Pancreas (tissue), 10 donors: ENCODE measurements at regions not wholly inside any gene's neighbourhood (a gene's known extent, or its start where the extent isn't known, plus 50 kb on each side); places are given as distances from the start of the nearest gene placed in this dataset.

Source experiments
- ATAC-seq, 4 donors: fragments of 200-7000 bp; cut with Tn5 transposase; one replicate each; pipeline versions ENCODE4 v1.8.0 to v1.9.1; 2020; ENCODE audit warnings: mild to moderate bottlenecking in 4 of 4, moderate library complexity in 4 of 4
- DNase-seq, 6 donors: peaks; one replicate each; pipeline ENCODE4 v3.0.0-alpha.2; 2020
- FAIRE-seq: peaks from 2 replicates; lab custom pipeline; 2012; peaks lifted over from hg19 to GRCh38; lab: Jason Lieb, UNC
- H3K27ac ChIP-seq, 4 donors: fragments of 200-600 bp; sonication (generic); 1 replicate in 3 of 4; 2 replicates in 1 of 4; pipeline versions ENCODE4 v1.5.0 to v1.8.0; 2020
- H3K27me3 ChIP-seq, 4 donors: fragments of 200-600 bp; one replicate each; pipeline ENCODE4 v1.8.0; 2021
- H3K36me3 ChIP-seq, 3 donors: fragments of 200-600 bp; sonication (generic) in 1 of 3; one replicate each; pipeline versions ENCODE4 v1.5.0 to v1.8.0; 2020 to 2021
- H3K4me1 ChIP-seq, 3 donors: fragments of 200-600 bp; one replicate each; pipeline ENCODE4 v1.8.0; 2021
- H3K4me3 ChIP-seq, 4 donors: fragments of 200-600 bp; sonication (generic) in 2 of 4; one replicate each; pipeline versions ENCODE4 v1.5.0 to v1.8.0; 2020 to 2021
- H3K9me3 ChIP-seq, 4 donors: fragments of 200-600 bp; one replicate each; pipeline ENCODE4 v1.8.0; 2021
- WGBS, 2 donors: extraction: QIAGEN DNeasy Blood & Tissue Kit; methylation state at CpG; one replicate each; pipeline ENCODE4 v1.1.7; 2013; 5-methylcytosine and 5-hydroxymethylcytosine counted together
- intact Hi-C, 3 donors: fragments of 100-400 bp; cut with DNase I; formaldehyde crosslinking; loops; one replicate each; pipeline versions ENCODE4 v1.11.1 to v1.14.2; 2022
- TF ChIP-seq, protein P1 (sequence below), 4 donors: fragments of 200-600 bp; sonication (generic) in 3 of 4; IDR thresholded peaks; one replicate each; pipeline versions ENCODE4 v1.5.0 to v1.8.0; 2021; ENCODE audit warnings: antibody characterized with exemption in 4 of 4
- donor health status: healthy with polysubstance abuse.
- donor health status: DM: no; HTN: no; CAD: no; lungs with moderate emphysema.
- donor health status: DM: no; HTN: no; CAD: no.
- donor health status: control.
- donor health status: control.
- donor health status: Bipolar disorder and iron deficiency.
- donor health status: DM: yes; HTN: yes; CAD: no.
- donor health status: DM: no; HTN: no; CAD: no.
- donor health status: DM: no; HTN: no; CAD: no.
- donor health status: DM: yes; HTN: yes; CAD: no.

DNA sequence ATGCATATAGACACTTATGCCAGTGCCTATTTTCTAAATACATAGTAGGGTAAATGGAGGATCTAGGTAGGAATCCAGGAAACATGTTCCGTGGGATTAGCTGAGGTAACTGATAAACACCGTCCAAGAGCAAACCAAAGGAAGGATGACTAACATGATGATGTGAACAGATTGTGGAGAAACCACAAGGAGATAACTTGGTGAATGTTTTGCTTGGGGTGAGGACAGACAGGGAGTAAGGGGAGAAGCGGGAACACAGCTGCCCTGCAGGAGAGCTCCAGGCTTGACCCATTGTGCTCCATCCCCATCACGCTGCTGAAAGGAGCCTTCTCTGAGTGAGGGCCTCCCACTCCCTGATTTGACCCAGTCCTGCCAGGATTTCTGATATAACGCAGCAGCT lies 87.0 kb upstream of the ZC3H11B start:
- intact Hi-C loops: no loop called here
- TF ChIP-seq, protein P1, sequence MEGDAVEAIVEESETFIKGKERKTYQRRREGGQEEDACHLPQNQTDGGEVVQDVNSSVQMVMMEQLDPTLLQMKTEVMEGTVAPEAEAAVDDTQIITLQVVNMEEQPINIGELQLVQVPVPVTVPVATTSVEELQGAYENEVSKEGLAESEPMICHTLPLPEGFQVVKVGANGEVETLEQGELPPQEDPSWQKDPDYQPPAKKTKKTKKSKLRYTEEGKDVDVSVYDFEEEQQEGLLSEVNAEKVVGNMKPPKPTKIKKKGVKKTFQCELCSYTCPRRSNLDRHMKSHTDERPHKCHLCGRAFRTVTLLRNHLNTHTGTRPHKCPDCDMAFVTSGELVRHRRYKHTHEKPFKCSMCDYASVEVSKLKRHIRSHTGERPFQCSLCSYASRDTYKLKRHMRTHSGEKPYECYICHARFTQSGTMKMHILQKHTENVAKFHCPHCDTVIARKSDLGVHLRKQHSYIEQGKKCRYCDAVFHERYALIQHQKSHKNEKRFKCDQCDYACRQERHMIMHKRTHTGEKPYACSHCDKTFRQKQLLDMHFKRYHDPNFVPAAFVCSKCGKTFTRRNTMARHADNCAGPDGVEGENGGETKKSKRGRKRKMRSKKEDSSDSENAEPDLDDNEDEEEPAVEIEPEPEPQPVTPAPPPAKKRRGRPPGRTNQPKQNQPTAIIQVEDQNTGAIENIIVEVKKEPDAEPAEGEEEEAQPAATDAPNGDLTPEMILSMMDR (IDR thresholded peaks at IDR 0.05): no peak
- Histone ChIP-seq H3K4me1 (no peaks in the 10 kb centered on the region), H3K4me3 (no peak overlapping the region), H3K36me3 (no peaks in the 10 kb centered on the region), H3K27ac (no peak overlapping the region), H3K9me3 (no peaks in the 10 kb centered on the region), H3K27me3 (no peaks in the 10 kb centered on the region)
- ATAC-seq (peak in 1 of 4 donors; percentile 31), DNase-seq (no peak), FAIRE-seq (no peak)
- WGBS, 2 donors: 79 to 82% methylated on average over 5 of the region's 5 CpGs

DNA sequence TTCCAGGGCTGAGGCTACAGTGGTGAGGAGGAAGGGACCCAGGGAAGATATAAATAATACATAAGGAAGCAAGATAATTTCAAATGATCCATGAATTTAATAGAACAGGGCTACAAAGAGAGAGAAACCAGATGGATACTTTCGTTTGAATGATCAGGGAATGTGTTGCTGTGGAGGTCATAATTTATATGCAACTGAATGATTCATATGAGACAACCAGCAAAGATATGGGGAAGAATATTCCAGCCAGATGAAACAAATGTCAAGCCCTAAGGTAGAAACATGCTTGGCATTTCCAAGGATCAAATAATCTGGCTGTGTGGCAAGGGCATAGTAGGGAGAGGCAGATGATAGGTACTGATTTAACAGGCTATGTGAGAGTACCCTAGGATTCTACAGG lies 84.8 kb upstream of the ZC3H11B start:
- H3K4me1 ChIP-seq: no peaks in the 10 kb centered on the region
- FAIRE-seq: no peak
- 53 to 73% methylated on average over 1 of the region's 1 CpG for WGBS, 2 donors
- H3K27ac ChIP-seq: no peak overlapping the region
- DNase-seq: no peak
- TF ChIP-seq, protein P1 (IDR thresholded peaks at IDR 0.05): no peak
- H3K27me3 ChIP-seq: no peaks in the 10 kb centered on the region
- no peak overlapping the region for H3K4me3 ChIP-seq
- intact Hi-C loops: no loop called here
- ATAC-seq: no peak
- no peaks in the 10 kb centered on the region for H3K36me3 ChIP-seq
- no peaks in the 10 kb centered on the region for H3K9me3 ChIP-seq

DNA sequence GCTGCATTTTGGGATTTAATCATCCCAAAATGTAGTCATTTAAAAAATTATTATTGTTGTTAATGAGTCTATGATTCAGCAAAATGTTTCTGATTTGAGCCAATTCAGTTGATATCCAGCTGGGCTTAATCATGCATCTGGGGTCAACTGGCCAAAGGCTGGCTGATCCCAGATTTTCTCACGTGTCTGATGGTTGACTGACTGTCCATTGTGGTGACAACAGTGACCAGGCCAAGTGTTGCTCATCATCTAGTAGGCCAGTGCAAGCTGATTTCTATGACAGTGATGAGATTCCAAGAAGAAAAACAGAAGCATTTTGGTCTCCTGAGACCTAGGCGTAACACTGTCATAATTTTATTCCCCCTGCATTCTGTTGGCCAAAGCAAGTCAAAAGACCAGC lies 80.1 kb upstream of the ZC3H11B start:
- 61 to 63% methylated on average over 2 of the region's 2 CpGs for WGBS, 2 donors
- H3K4me3 ChIP-seq: no peak overlapping the region
- intact Hi-C loops: no loop called here
- no peaks in the 10 kb centered on the region for H3K4me1 ChIP-seq
- ATAC-seq (no peak), FAIRE-seq (no peak), DNase-seq (no peak)
- H3K27me3 ChIP-seq: no peaks in the 10 kb centered on the region
- H3K27ac ChIP-seq: no peak overlapping the region
- H3K9me3 ChIP-seq: no peaks in the 10 kb centered on the region
- TF ChIP-seq, protein P1 (IDR thresholded peaks at IDR 0.05): no peak
- no peaks in the 10 kb centered on the region for H3K36me3 ChIP-seq

DNA sequence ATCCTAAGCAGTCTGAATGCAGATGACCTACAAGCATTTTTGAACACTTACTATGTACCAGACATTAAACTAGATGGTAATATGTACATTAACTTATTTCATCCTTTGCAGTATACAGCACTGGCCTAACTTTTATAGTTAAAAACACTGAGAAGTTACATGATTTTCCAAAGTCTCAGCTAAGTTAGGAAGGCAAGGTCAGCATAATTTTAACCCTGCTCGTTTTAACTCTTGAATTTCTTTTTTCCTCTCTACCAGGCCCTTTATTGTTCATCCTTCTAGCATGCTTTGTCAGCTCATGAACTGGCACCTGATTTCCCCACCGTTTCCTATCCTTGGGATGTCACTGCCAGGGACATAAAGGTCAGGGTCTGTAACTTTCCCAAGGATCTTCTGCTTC lies 76.9 kb upstream of the ZC3H11B start:
- FAIRE-seq: no peak
- H3K4me1 ChIP-seq: no peaks in the 10 kb centered on the region
- intact Hi-C loops: no loop called here
- H3K4me3 ChIP-seq: no peak overlapping the region
- no peak overlapping the region for H3K27ac ChIP-seq
- H3K36me3 ChIP-seq: no peaks in the 10 kb centered on the region
- 33 to 41% methylated on average over 2 of the region's 2 CpGs for WGBS, 2 donors
- no peaks in the 10 kb centered on the region for H3K27me3 ChIP-seq
- no peak for DNase-seq
- TF ChIP-seq, protein P1 (IDR thresholded peaks at IDR 0.05): no peak
- H3K9me3 ChIP-seq: no peaks in the 10 kb centered on the region
- ATAC-seq: no peak

DNA sequence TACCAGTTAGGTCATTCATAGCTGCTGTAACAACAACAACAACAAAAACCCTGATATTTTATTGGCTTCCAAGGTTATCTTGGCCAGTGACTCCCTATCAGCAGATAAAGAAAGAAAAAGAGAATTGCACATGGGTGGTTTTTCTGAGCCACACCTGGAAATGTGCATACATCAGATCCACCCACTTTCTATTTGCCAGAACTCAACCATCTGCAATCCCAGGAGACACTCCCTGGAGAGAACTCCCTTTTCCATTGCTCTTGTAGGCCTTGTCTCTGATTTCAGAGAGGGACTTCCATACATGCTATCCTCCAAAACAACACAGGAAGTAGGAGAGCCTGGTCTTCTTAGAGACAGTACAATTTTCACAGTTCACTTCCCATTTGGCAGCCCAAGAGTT lies 74.9 kb upstream of the ZC3H11B start:
- FAIRE-seq: no peak
- intact Hi-C loops: no loop called here
- H3K36me3 ChIP-seq: no peaks in the 10 kb centered on the region

More for the DNA sequence above, 74.9 kb upstream of the ZC3H11B start:
- Histone ChIP-seq H3K4me1 (no peaks in the 10 kb centered on the region), H3K27ac (no peak overlapping the region), H3K27me3 (no peaks in the 10 kb centered on the region), H3K9me3 (no peaks in the 10 kb centered on the region), H3K4me3 (no peak overlapping the region)
- DNase-seq: no peak
- ATAC-seq: no peak
- TF ChIP-seq, protein P1 (IDR thresholded peaks at IDR 0.05): no peak
